Neural progenitor cell (in vitro differentiated cells): ENCODE measurements at regions not wholly inside any gene's neighbourhood (a gene's known extent, or its start where the extent isn't known, plus 50 kb on each side); places are given as distances from the start of the nearest gene placed in this dataset.

Experiments
- CTCF ChIP-seq: fragments of 200-600 bp; sonication (generic); IDR thresholded peaks from 2 replicates; pipeline ENCODE4 v1.5.1; 2017; ENCODE audit warnings: antibody characterized with exemption, mild to moderate bottlenecking
- EZH2phosphoT487 ChIP-seq: fragments of 200-600 bp; sonication (generic); IDR thresholded peaks from 2 replicates; pipeline ENCODE4 v1.6.1; 2017; ENCODE audit warnings: antibody characterized with exemption

GRCh38 chr2:181818840-181819239 lies 72.7 kb upstream of the ITPRID2 start:
- TF ChIP-seq CTCF, result no peak
- no peak for TF ChIP-seq EZH2phosphoT487
